GM18951 (cell line): ENCODE measurements at regions not wholly inside any gene's neighbourhood (a gene's known extent, or its start where the extent isn't known, plus 50 kb on each side); places are given as distances from the start of the nearest gene placed in this dataset.

Source experiments
- POLR2A ChIP-seq: IDR thresholded peaks from 4 replicates; pipeline ENCODE4 v1.6.1; 2011; ENCODE audit warnings: mild to moderate bottlenecking; ENCODE audit not compliant: insufficient read length, insufficient read depth; ENCODE audit errors: extremely low read depth
- in situ Hi-C: fragments of 300-500 bp; cut with MboI; formaldehyde crosslinking; loops from one replicate; pipeline ENCODE4 v1.12.0; 2022; ENCODE audit warnings: low sequenced_read_pairs, mixed read lengths, inconsistent platforms; ENCODE audit not compliant: unreplicated experiment

- TF ChIP-seq POLR2A = no peak
- in situ Hi-C loops = no loop called here
Observed at GRCh38 chr14:55938249-55938791, 179.9 kb upstream of the PELI2 start.

GRCh38 chr14:55942076-55942654 is 176.0 kb upstream of the PELI2 start:
- in situ Hi-C loops = no loop called here
- TF ChIP-seq POLR2A = no peak

- in situ Hi-C loops = no loop called here
- TF ChIP-seq POLR2A = no peak
Observed at GRCh38 chr14:55942826-55943225, 175.4 kb upstream of the PELI2 start.

GRCh38 chr14:55944757-55945156 is 173.5 kb upstream of the PELI2 start:
- in situ Hi-C loops = no loop called here

GRCh38 chr14:55946231-55946630 is 172.0 kb upstream of the PELI2 start:
- in situ Hi-C loops = no loop called here
- no peak for TF ChIP-seq POLR2A

More at GRCh38 chr14:55944757-55945156, 173.5 kb upstream of the PELI2 start:
- TF ChIP-seq POLR2A = no peak

GRCh38 chr14:55948399-55948798 is 169.8 kb upstream of the PELI2 start:
- TF ChIP-seq POLR2A = no peak
- in situ Hi-C loops = no loop called here

GRCh38 chr14:55949708-55950107 is 168.5 kb upstream of the PELI2 start:
- in situ Hi-C loops = no loop called here
- no peak for TF ChIP-seq POLR2A

GRCh38 chr14:55950135-55950534 is 168.1 kb upstream of the PELI2 start:
- no peak for TF ChIP-seq POLR2A
- in situ Hi-C loops = no loop called here

- TF ChIP-seq POLR2A = no peak
- in situ Hi-C loops = no loop called here
Observed at GRCh38 chr14:55951341-55952206, 166.6 kb upstream of the PELI2 start.

GRCh38 chr14:55954108-55954507 is 164.1 kb upstream of the PELI2 start:
- TF ChIP-seq POLR2A = no peak
- in situ Hi-C loops = no loop called here

GRCh38 chr14:55955175-55955574 is 163.0 kb upstream of the PELI2 start:
- in situ Hi-C loops = no loop called here
- no peak for TF ChIP-seq POLR2A

GRCh38 chr14:55957950-55958349 is 160.3 kb upstream of the PELI2 start:
- in situ Hi-C loops = no loop called here
- TF ChIP-seq POLR2A = no peak

GRCh38 chr14:55963295-55963694 is 154.9 kb upstream of the PELI2 start:
- TF ChIP-seq POLR2A = no peak
- in situ Hi-C loops = no loop called here

GRCh38 chr14:55964091-55964490 is 154.1 kb upstream of the PELI2 start:
- TF ChIP-seq POLR2A = no peak
- in situ Hi-C loops = no loop called here

- TF ChIP-seq POLR2A = no peak
- in situ Hi-C loops = no loop called here
Observed at GRCh38 chr14:55964821-55965220, 153.4 kb upstream of the PELI2 start.
